ENCODE measurements at regions not wholly inside any gene's neighbourhood (a gene's known extent, or its start where the extent isn't known, plus 50 kb on each side); places are given as distances from the start of the nearest gene placed in this dataset.

- H3K9ac ChIP-seq (ENCODE audit: low read depth in 1 of 2, low read length in 2 of 2) = no peak overlapping the region
- no peak overlapping the region for H3K27ac ChIP-seq (ENCODE audit: low read depth in 2 of 2, low read length in 2 of 2)
- peaks cover 12 to 14% of the 10 kb centered on the region in 2 donors for H3K4me1 ChIP-seq (ENCODE audit: control insufficient read depth in 2 of 2, insufficient read depth in 2 of 2, low read length in 2 of 2)
Observed at GRCh38 chr13:22091222-22091970, 420.5 kb downstream of the FGF9 start.

GRCh38 chr13:22091971-22092300, 421.1 kb downstream of the FGF9 start:
- Histone ChIP-seq H3K27ac (ENCODE audit: low read depth in 2 of 2, low read length in 2 of 2) (no peak overlapping the region), H3K9me3 (ENCODE audit: control insufficient read depth in 2 of 2, low read length in 2 of 2) (no peaks in the 10 kb centered on the region), H3K27me3 (ENCODE audit: control insufficient read depth in 2 of 2, insufficient read depth in 2 of 2, low read length in 2 of 2) (no peaks in the 10 kb centered on the region), H3K36me3 (ENCODE audit: control insufficient read depth in 2 of 2, insufficient read depth in 2 of 2, low read length in 2 of 2) (no peaks in the 10 kb centered on the region), H3K9ac (ENCODE audit: low read depth in 1 of 2, low read length in 2 of 2) (no peak overlapping the region), H3K4me3 (ENCODE audit: low read length in 2 of 2) (no peak overlapping the region), H3K4me1 (ENCODE audit: control insufficient read depth in 2 of 2, insufficient read depth in 2 of 2, low read length in 2 of 2) (peaks cover 12 to 14% of the 10 kb centered on the region in 2 donors)

More at GRCh38 chr13:22091222-22091970, 420.5 kb downstream of the FGF9 start:
- Histone ChIP-seq H3K4me3 (ENCODE audit: low read length in 2 of 2) (no peak overlapping the region), H3K27me3 (ENCODE audit: control insufficient read depth in 2 of 2, insufficient read depth in 2 of 2, low read length in 2 of 2) (no peaks in the 10 kb centered on the region), H3K9me3 (ENCODE audit: control insufficient read depth in 2 of 2, low read length in 2 of 2) (no peaks in the 10 kb centered on the region), H3K36me3 (ENCODE audit: control insufficient read depth in 2 of 2, insufficient read depth in 2 of 2, low read length in 2 of 2) (no peaks in the 10 kb centered on the region)

GRCh38 chr13:22092791-22093560, 422.1 kb downstream of the FGF9 start:
- H3K27ac ChIP-seq (ENCODE audit: low read depth in 2 of 2, low read length in 2 of 2) = no peak overlapping the region
- H3K4me3 ChIP-seq (ENCODE audit: low read length in 2 of 2) = no peak overlapping the region

GRCh38 chr13:22095794-22096193, 424.9 kb downstream of the FGF9 start:
- Histone ChIP-seq H3K27ac (ENCODE audit: low read depth in 2 of 2, low read length in 2 of 2) (no peak overlapping the region), H3K9ac (ENCODE audit: low read depth in 1 of 2, low read length in 2 of 2) (no peak overlapping the region), H3K9me3 (ENCODE audit: control insufficient read depth in 2 of 2, low read length in 2 of 2) (no peaks in the 10 kb centered on the region), H3K36me3 (ENCODE audit: control insufficient read depth in 2 of 2, insufficient read depth in 2 of 2, low read length in 2 of 2) (no peaks in the 10 kb centered on the region), H3K27me3 (ENCODE audit: control insufficient read depth in 2 of 2, insufficient read depth in 2 of 2, low read length in 2 of 2) (peaks cover 0 to 2% of the 10 kb centered on the region in 2 donors), H3K4me1 (ENCODE audit: control insufficient read depth in 2 of 2, insufficient read depth in 2 of 2, low read length in 2 of 2) (peaks cover 1 to 2% of the 10 kb centered on the region in 2 donors), H3K4me3 (ENCODE audit: low read length in 2 of 2) (no peak overlapping the region)

More at GRCh38 chr13:22092791-22093560, 422.1 kb downstream of the FGF9 start:
- no peak overlapping the region for H3K9ac ChIP-seq (ENCODE audit: low read depth in 1 of 2, low read length in 2 of 2)
- H3K36me3 ChIP-seq (ENCODE audit: control insufficient read depth in 2 of 2, insufficient read depth in 2 of 2, low read length in 2 of 2) = no peaks in the 10 kb centered on the region
- no peaks in the 10 kb centered on the region for H3K9me3 ChIP-seq (ENCODE audit: control insufficient read depth in 2 of 2, low read length in 2 of 2)
- no peaks in the 10 kb centered on the region for H3K27me3 ChIP-seq (ENCODE audit: control insufficient read depth in 2 of 2, insufficient read depth in 2 of 2, low read length in 2 of 2)
- H3K4me1 ChIP-seq (ENCODE audit: control insufficient read depth in 2 of 2, insufficient read depth in 2 of 2, low read length in 2 of 2) = peaks cover 12 to 14% of the 10 kb centered on the region in 2 donors

- Histone ChIP-seq H3K27ac (ENCODE audit: low read depth in 2 of 2, low read length in 2 of 2) (no peak overlapping the region), H3K9ac (ENCODE audit: low read depth in 1 of 2, low read length in 2 of 2) (no peak overlapping the region), H3K36me3 (ENCODE audit: control insufficient read depth in 2 of 2, insufficient read depth in 2 of 2, low read length in 2 of 2) (no peaks in the 10 kb centered on the region), H3K27me3 (ENCODE audit: control insufficient read depth in 2 of 2, insufficient read depth in 2 of 2, low read length in 2 of 2) (peaks cover 0 to 2% of the 10 kb centered on the region in 2 donors), H3K9me3 (ENCODE audit: control insufficient read depth in 2 of 2, low read length in 2 of 2) (no peaks in the 10 kb centered on the region), H3K4me3 (ENCODE audit: low read length in 2 of 2) (no peak overlapping the region), H3K4me1 (ENCODE audit: control insufficient read depth in 2 of 2, insufficient read depth in 2 of 2, low read length in 2 of 2) (no peaks in the 10 kb centered on the region)
Observed at GRCh38 chr13:22099585-22099984, 428.7 kb downstream of the FGF9 start.

- Histone ChIP-seq H3K4me1 (ENCODE audit: control insufficient read depth in 2 of 2, insufficient read depth in 2 of 2, low read length in 2 of 2) (peaks cover 4% of the 10 kb centered on the region in 2 donors), H3K4me3 (ENCODE audit: low read length in 2 of 2) (no peak overlapping the region), H3K27ac (ENCODE audit: low read depth in 2 of 2, low read length in 2 of 2) (no peak overlapping the region), H3K9ac (ENCODE audit: low read depth in 1 of 2, low read length in 2 of 2) (no peak overlapping the region), H3K27me3 (ENCODE audit: control insufficient read depth in 2 of 2, insufficient read depth in 2 of 2, low read length in 2 of 2) (peaks cover 0 to 2% of the 10 kb centered on the region in 2 donors), H3K9me3 (ENCODE audit: control insufficient read depth in 2 of 2, low read length in 2 of 2) (no peaks in the 10 kb centered on the region), H3K36me3 (ENCODE audit: control insufficient read depth in 2 of 2, insufficient read depth in 2 of 2, low read length in 2 of 2) (no peaks in the 10 kb centered on the region)
Observed at GRCh38 chr13:22102271-22102670, 431.4 kb downstream of the FGF9 start.

GRCh38 chr13:22103046-22104027, 432.5 kb downstream of the FGF9 start:
- no peaks in the 10 kb centered on the region for H3K27me3 ChIP-seq (ENCODE audit: control insufficient read depth in 2 of 2, insufficient read depth in 2 of 2, low read length in 2 of 2)
- no peaks in the 10 kb centered on the region for H3K36me3 ChIP-seq (ENCODE audit: control insufficient read depth in 2 of 2, insufficient read depth in 2 of 2, low read length in 2 of 2)
- no peak overlapping the region for H3K27ac ChIP-seq (ENCODE audit: low read depth in 2 of 2, low read length in 2 of 2)
- no peaks in the 10 kb centered on the region for H3K9me3 ChIP-seq (ENCODE audit: control insufficient read depth in 2 of 2, low read length in 2 of 2)
- no peak overlapping the region for H3K9ac ChIP-seq (ENCODE audit: low read depth in 1 of 2, low read length in 2 of 2)
- H3K4me3 ChIP-seq (ENCODE audit: low read length in 2 of 2) = no peak overlapping the region
- H3K4me1 ChIP-seq (ENCODE audit: control insufficient read depth in 2 of 2, insufficient read depth in 2 of 2, low read length in 2 of 2) = peaks cover 6 to 7% of the 10 kb centered on the region in 2 donors

- no peak overlapping the region for H3K4me3 ChIP-seq (ENCODE audit: low read length in 2 of 2)
- no peak overlapping the region for H3K27ac ChIP-seq (ENCODE audit: low read depth in 2 of 2, low read length in 2 of 2)
- no peaks in the 10 kb centered on the region for H3K27me3 ChIP-seq (ENCODE audit: control insufficient read depth in 2 of 2, insufficient read depth in 2 of 2, low read length in 2 of 2)
- no peak overlapping the region for H3K9ac ChIP-seq (ENCODE audit: low read depth in 1 of 2, low read length in 2 of 2)
- no peaks in the 10 kb centered on the region for H3K36me3 ChIP-seq (ENCODE audit: control insufficient read depth in 2 of 2, insufficient read depth in 2 of 2, low read length in 2 of 2)
- no peaks in the 10 kb centered on the region for H3K9me3 ChIP-seq (ENCODE audit: control insufficient read depth in 2 of 2, low read length in 2 of 2)
- H3K4me1 ChIP-seq (ENCODE audit: control insufficient read depth in 2 of 2, insufficient read depth in 2 of 2, low read length in 2 of 2) = peaks cover 6 to 7% of the 10 kb centered on the region in 2 donors
Observed at GRCh38 chr13:22106058-22106457, 435.2 kb downstream of the FGF9 start.

- Histone ChIP-seq H3K36me3 (ENCODE audit: control insufficient read depth in 2 of 2, insufficient read depth in 2 of 2, low read length in 2 of 2) (no peaks in the 10 kb centered on the region), H3K4me3 (ENCODE audit: low read length in 2 of 2) (no peak overlapping the region), H3K4me1 (ENCODE audit: control insufficient read depth in 2 of 2, insufficient read depth in 2 of 2, low read length in 2 of 2) (peaks cover 6 to 7% of the 10 kb centered on the region in 2 donors), H3K27me3 (ENCODE audit: control insufficient read depth in 2 of 2, insufficient read depth in 2 of 2, low read length in 2 of 2) (no peaks in the 10 kb centered on the region), H3K27ac (ENCODE audit: low read depth in 2 of 2, low read length in 2 of 2) (no peak overlapping the region), H3K9ac (ENCODE audit: low read depth in 1 of 2, low read length in 2 of 2) (no peak overlapping the region), H3K9me3 (ENCODE audit: control insufficient read depth in 2 of 2, low read length in 2 of 2) (no peaks in the 10 kb centered on the region)
Observed at GRCh38 chr13:22107549-22107948, 436.7 kb downstream of the FGF9 start.

Data from mucosa of rectum (tissue), 2 donors.